WI38 (cell line): ENCODE measurements at regions not wholly inside any gene's neighbourhood (a gene's known extent, or its start where the extent isn't known, plus 50 kb on each side); places are given as distances from the start of the nearest gene placed in this dataset.
"Not testable (repeated sequence)": the region's sequence is repeated elsewhere in the genome, so short reads cannot be mapped to it uniquely, and the experiment has no call there.

Experiments
- H3K4me3 ChIP-seq: 2 replicates; pipeline ENCODE4 v1.5.1; 2011; ENCODE audit warnings: low read depth, mild to moderate bottlenecking, control low read depth, low read length
- TF ChIP-seq, protein P1 (sequence below): IDR thresholded peaks from 2 replicates; pipeline ENCODE4 v1.5.1; 2012; ENCODE audit warnings: low read depth, mild to moderate bottlenecking, control low read depth, low read length

DNA sequence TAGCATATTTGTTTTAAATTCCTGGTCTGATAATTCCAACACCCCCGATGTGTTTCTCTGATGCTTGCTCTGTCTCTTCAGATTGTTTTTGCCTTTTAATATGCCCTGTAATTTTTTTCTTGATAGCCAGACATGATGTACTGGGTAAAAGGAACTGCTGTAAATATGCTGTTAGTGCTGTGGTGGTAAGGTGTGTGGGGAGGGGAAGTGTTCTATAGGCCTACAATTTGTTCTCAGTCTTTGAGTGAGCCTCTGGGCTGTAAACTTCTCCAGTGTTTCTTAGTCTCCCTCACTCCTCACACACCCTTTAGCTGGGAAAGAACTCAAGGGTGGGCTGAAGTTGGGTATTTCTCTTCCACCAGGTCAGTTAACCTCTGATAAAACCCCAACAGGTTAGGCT is 147.0 kb upstream of the OR4E1 start:
- H3K4me3 ChIP-seq: no peak overlapping the region
- TF ChIP-seq, protein P1, sequence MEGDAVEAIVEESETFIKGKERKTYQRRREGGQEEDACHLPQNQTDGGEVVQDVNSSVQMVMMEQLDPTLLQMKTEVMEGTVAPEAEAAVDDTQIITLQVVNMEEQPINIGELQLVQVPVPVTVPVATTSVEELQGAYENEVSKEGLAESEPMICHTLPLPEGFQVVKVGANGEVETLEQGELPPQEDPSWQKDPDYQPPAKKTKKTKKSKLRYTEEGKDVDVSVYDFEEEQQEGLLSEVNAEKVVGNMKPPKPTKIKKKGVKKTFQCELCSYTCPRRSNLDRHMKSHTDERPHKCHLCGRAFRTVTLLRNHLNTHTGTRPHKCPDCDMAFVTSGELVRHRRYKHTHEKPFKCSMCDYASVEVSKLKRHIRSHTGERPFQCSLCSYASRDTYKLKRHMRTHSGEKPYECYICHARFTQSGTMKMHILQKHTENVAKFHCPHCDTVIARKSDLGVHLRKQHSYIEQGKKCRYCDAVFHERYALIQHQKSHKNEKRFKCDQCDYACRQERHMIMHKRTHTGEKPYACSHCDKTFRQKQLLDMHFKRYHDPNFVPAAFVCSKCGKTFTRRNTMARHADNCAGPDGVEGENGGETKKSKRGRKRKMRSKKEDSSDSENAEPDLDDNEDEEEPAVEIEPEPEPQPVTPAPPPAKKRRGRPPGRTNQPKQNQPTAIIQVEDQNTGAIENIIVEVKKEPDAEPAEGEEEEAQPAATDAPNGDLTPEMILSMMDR: no peak

GRCh38 chr14:21819891-21820290 is 146.3 kb upstream of the OR4E1 start:
- not testable (repeated sequence) for H3K4me3 ChIP-seq

- H3K4me3 ChIP-seq: not testable (repeated sequence)
Measured at GRCh38 chr14:21817010-21817409, 143.4 kb upstream of the OR4E1 start.

- TF ChIP-seq, protein P1: no peak
- no peak overlapping the region for H3K4me3 ChIP-seq
Measured at GRCh38 chr14:21807975-21808374, 134.4 kb upstream of the OR4E1 start.

- H3K4me3 ChIP-seq: no peak overlapping the region
- TF ChIP-seq, protein P1: no peak
Measured at GRCh38 chr14:21804981-21805380, 131.4 kb upstream of the OR4E1 start.

GRCh38 chr14:21802441-21802840 is 128.8 kb upstream of the OR4E1 start:
- H3K4me3 ChIP-seq: no peak overlapping the region
- TF ChIP-seq, protein P1: no peak

GRCh38 chr14:21796916-21797315 is 123.3 kb upstream of the OR4E1 start:
- TF ChIP-seq, protein P1: no peak
- H3K4me3 ChIP-seq: no peak overlapping the region

DNA sequence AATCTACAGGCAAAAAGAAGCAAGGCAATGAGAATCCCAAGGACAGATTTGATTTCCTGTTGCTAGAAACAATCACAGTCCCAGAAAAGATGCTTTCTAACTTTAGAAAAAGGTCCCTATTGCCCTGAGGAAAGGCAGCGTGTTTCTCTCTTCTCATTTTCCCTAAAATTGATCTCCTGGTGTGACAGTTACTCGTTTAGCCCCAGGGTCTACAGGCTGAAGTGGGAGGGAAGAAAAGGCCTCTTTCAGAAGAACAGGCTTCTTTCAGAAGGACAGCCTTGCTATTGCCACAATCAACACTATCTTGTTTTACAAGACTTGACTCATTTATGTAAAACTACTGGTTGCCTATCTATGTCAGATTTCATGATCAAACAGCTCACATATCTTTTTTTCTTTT is 121.8 kb upstream of the OR4E1 start:
- TF ChIP-seq, protein P1: no peak
- no peak overlapping the region for H3K4me3 ChIP-seq
